ENCODE measurements at regions not wholly inside any gene's neighbourhood (a gene's known extent, or its start where the extent isn't known, plus 50 kb on each side); places are given as distances from the start of the nearest gene placed in this dataset.
"Not testable (repeated sequence)": the region's sequence is repeated elsewhere in the genome, so short reads cannot be mapped to it uniquely, and the experiment has no call there.

DNA sequence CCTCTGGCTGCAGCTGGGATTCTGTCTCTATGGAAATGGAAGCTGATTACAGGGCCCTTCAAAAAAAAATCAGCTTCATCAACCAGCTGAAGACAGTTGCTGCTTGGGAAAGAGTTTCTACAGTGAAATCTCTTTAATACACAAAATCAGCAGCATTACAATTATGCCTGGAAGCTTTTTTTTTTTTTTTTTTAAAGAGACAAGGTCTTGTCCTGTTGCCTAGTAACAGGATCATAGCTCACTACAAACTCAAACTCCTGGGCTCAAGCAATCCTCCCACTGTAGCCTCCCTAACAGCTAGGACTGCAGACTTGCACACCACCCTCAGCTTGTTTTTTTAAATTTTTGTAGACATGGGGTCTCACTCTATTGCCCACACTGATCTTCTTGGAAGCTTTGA, 94.5 kb downstream of the OR13A1 start:
- Histone ChIP-seq H3K27me3 (ENCODE audit: insufficient read depth, low read length) (peaks cover 19% of the 10 kb centered on the region), H3K4me3 (ENCODE audit: low read depth, low read length) (no peak overlapping the region), H3K27ac (ENCODE audit: low read depth, low read length) (no peak overlapping the region), H2AFZ (ENCODE audit: low read length, unreplicated experiment) (no peak overlapping the region), H3K4me1 (ENCODE audit: control insufficient read depth, insufficient read depth, low read length, unreplicated experiment) (no peaks in the 10 kb centered on the region), H3K36me3 (ENCODE audit: insufficient read depth, low read length) (no peaks in the 10 kb centered on the region), H3K79me2 (ENCODE audit: control insufficient read depth, insufficient read depth, low read length, unreplicated experiment) (peaks cover 5% of the 10 kb centered on the region)

GRCh38 chr10:45224219-45224841, 91.1 kb downstream of the OR13A1 start:
- Histone ChIP-seq H3K4me3 (ENCODE audit: low read depth, low read length) (peak overlapping the region; percentile 75), H3K27ac (ENCODE audit: low read depth, low read length) (no peak overlapping the region), H3K4me1 (ENCODE audit: control insufficient read depth, insufficient read depth, low read length, unreplicated experiment) (no peaks in the 10 kb centered on the region), H3K79me2 (ENCODE audit: control insufficient read depth, insufficient read depth, low read length, unreplicated experiment) (peaks cover 5% of the 10 kb centered on the region), H3K36me3 (ENCODE audit: insufficient read depth, low read length) (no peaks in the 10 kb centered on the region), H2AFZ (ENCODE audit: low read length, unreplicated experiment) (peak overlapping the region; percentile 60), H3K27me3 (ENCODE audit: insufficient read depth, low read length) (peaks cover 42% of the 10 kb centered on the region)

DNA sequence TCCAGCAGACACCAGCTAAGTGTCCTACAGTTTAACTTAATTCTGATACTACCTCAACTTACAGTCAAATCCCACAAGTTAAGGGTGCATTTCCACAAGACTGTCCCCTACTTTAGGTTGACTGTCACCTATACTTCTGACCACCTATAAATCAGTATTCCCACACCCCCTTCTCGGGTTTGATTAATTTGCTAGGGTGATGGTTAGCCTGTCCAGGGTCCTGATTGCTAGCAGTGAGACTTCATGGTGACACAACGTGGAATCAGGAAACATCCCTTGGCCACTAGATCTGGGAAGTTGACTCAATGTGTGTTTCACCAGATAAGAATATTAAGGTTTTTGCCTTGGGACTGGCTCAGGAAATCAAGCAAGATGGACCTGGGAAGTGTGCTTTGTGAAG, 88.4 kb downstream of the OR13A1 start:
- Histone ChIP-seq H3K4me3 (ENCODE audit: low read depth, low read length) (no peak overlapping the region), H3K27me3 (ENCODE audit: insufficient read depth, low read length) (peaks cover 42% of the 10 kb centered on the region), H2AFZ (ENCODE audit: low read length, unreplicated experiment) (no peak overlapping the region), H3K27ac (ENCODE audit: low read depth, low read length) (no peak overlapping the region), H3K4me1 (ENCODE audit: control insufficient read depth, insufficient read depth, low read length, unreplicated experiment) (no peaks in the 10 kb centered on the region), H3K79me2 (ENCODE audit: control insufficient read depth, insufficient read depth, low read length, unreplicated experiment) (peaks cover 5% of the 10 kb centered on the region), H3K36me3 (ENCODE audit: insufficient read depth, low read length) (no peaks in the 10 kb centered on the region)

DNA sequence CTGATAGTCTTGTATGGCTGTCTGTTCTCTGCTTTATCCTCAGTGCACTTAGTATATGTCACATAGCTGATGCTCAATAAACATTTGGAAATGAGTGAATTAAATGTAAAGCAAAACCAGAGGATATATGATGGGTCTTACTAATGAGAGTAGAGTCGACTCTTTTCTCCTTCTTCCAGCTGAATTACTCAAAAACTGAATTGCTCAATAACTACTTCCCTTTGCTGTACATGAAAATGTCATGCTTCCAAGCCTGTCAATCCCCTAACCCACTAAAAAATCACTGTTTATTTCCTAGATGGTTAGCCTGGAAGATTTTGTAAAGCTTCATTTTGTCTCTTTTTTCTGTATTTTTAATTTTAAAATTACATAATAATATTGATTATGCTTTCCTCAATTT, 88.0 kb downstream of the OR13A1 start:
- Histone ChIP-seq H3K27ac (ENCODE audit: low read depth, low read length) (no peak overlapping the region), H3K79me2 (ENCODE audit: control insufficient read depth, insufficient read depth, low read length, unreplicated experiment) (peaks cover 5% of the 10 kb centered on the region), H3K4me1 (ENCODE audit: control insufficient read depth, insufficient read depth, low read length, unreplicated experiment) (no peaks in the 10 kb centered on the region), H3K4me3 (ENCODE audit: low read depth, low read length) (no peak overlapping the region), H3K36me3 (ENCODE audit: insufficient read depth, low read length) (no peaks in the 10 kb centered on the region), H3K27me3 (ENCODE audit: insufficient read depth, low read length) (peaks cover 42% of the 10 kb centered on the region), H2AFZ (ENCODE audit: low read length, unreplicated experiment) (no peak overlapping the region)

DNA sequence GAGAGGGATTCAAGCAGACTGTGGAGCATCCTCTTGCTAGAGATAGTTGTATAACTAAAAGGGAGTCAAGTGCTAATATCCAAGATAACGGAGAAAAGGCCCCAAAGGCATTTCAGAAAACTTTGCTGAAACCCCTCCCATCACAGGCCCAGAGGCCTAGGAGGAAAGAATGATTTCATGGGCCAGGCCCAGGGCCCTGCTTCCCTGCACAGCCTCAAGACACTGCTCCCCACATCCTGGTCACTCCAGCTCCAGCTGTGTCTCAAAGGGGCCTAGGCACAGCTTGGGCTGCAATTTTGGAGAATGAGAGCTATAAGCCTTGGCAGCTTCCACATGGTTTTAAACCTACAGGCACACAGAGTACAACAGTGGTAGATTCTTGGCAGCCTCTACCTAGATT, 85.6 kb downstream of the OR13A1 start:
- Histone ChIP-seq H3K27me3 (ENCODE audit: insufficient read depth, low read length) (peaks cover 33% of the 10 kb centered on the region), H3K27ac (ENCODE audit: low read depth, low read length) (no peak overlapping the region), H3K4me3 (ENCODE audit: low read depth, low read length) (no peak overlapping the region)

DNA sequence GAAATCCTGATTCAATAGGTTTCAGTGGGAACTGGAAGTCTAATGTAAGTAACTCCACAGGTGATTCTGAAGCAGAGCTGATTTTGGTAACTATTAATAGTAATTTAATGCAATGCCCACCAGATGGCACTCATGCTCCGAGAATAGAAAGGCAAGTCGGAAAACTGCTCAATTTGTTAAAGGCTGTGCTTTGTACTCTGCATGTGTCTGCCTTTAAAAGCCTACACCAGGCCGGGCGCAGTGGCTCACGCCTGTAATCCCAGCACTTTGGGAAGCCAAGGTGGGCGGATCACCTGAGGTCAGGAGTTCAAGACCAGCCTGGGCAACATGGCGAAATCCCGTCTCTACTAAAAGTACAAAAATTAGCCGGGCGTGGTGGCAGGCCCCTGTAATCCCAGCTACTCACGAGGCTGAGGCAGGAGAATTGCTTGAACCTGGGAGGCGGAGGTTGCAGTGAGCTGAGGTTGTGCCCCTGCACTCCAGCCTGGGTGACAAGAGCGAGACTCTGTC, 80.1 kb downstream of the OR13A1 start:
- H3K27ac ChIP-seq (ENCODE audit: low read depth, low read length); H3K36me3 ChIP-seq (ENCODE audit: insufficient read depth, low read length); H3K27me3 ChIP-seq (ENCODE audit: insufficient read depth, low read length); H2AFZ ChIP-seq (ENCODE audit: low read length, unreplicated experiment); H3K79me2 ChIP-seq (ENCODE audit: control insufficient read depth, insufficient read depth, low read length, unreplicated experiment); H3K4me3 ChIP-seq (ENCODE audit: low read depth, low read length); H3K4me1 ChIP-seq (ENCODE audit: control insufficient read depth, insufficient read depth, low read length, unreplicated experiment): not testable (repeated sequence)

More for the DNA sequence above, 85.6 kb downstream of the OR13A1 start:
- no peak overlapping the region for H2AFZ ChIP-seq (ENCODE audit: low read length, unreplicated experiment)
- H3K4me1 ChIP-seq (ENCODE audit: control insufficient read depth, insufficient read depth, low read length, unreplicated experiment): no peaks in the 10 kb centered on the region
- H3K79me2 ChIP-seq (ENCODE audit: control insufficient read depth, insufficient read depth, low read length, unreplicated experiment): no peaks in the 10 kb centered on the region
- no peaks in the 10 kb centered on the region for H3K36me3 ChIP-seq (ENCODE audit: insufficient read depth, low read length)

- Histone ChIP-seq H3K4me1 (ENCODE audit: control insufficient read depth, insufficient read depth, low read length, unreplicated experiment) (peaks cover 7% of the 10 kb centered on the region), H2AFZ (ENCODE audit: low read length, unreplicated experiment) (peak overlapping the region; percentile 26), H3K79me2 (ENCODE audit: control insufficient read depth, insufficient read depth, low read length, unreplicated experiment) (no peaks in the 10 kb centered on the region), H3K27me3 (ENCODE audit: insufficient read depth, low read length) (no peaks in the 10 kb centered on the region), H3K27ac (ENCODE audit: low read depth, low read length) (no peak overlapping the region), H3K36me3 (ENCODE audit: insufficient read depth, low read length) (no peaks in the 10 kb centered on the region), H3K4me3 (ENCODE audit: low read depth, low read length) (no peak overlapping the region)
Observed at GRCh38 chr10:45235798-45236220, 79.6 kb downstream of the OR13A1 start.

- no peaks in the 10 kb centered on the region for H3K79me2 ChIP-seq (ENCODE audit: control insufficient read depth, insufficient read depth, low read length, unreplicated experiment)
- no peaks in the 10 kb centered on the region for H3K36me3 ChIP-seq (ENCODE audit: insufficient read depth, low read length)
- H3K27ac ChIP-seq (ENCODE audit: low read depth, low read length): no peak overlapping the region
- peaks cover 3% of the 10 kb centered on the region; the same call in 1 of the 2 replicates for H3K27me3 ChIP-seq (ENCODE audit: insufficient read depth, low read length)
- H3K4me3 ChIP-seq (ENCODE audit: low read depth, low read length): no peak overlapping the region
- no peak overlapping the region for H2AFZ ChIP-seq (ENCODE audit: low read length, unreplicated experiment)
- peaks cover 7% of the 10 kb centered on the region for H3K4me1 ChIP-seq (ENCODE audit: control insufficient read depth, insufficient read depth, low read length, unreplicated experiment)
Observed at GRCh38 chr10:45238896-45239295, 76.5 kb downstream of the OR13A1 start.

DNA sequence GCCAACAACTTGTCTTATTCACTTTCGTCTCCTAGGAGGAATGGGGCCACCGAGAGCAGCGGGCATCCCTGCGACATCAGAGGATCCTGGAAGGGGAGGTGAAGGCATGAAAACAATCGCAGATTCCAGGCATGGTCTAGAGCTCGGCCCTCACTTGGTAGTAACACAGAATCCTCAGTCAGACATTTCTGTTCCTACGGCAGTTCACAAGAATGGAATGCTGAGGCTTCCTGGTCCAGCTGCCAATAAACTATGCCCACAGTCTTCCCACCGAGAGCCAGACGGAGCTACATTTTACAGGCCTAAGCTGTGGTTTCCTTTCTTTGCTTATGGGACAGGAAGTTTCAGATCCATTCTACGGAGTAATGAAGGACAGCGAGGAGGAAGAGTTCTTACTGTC, 75.8 kb downstream of the OR13A1 start:
- Histone ChIP-seq H3K36me3 (ENCODE audit: insufficient read depth, low read length) (no peaks in the 10 kb centered on the region), H3K79me2 (ENCODE audit: control insufficient read depth, insufficient read depth, low read length, unreplicated experiment) (no peaks in the 10 kb centered on the region), H3K27me3 (ENCODE audit: insufficient read depth, low read length) (peaks cover 8% of the 10 kb centered on the region; the same call in 1 of the 2 replicates), H3K4me1 (ENCODE audit: control insufficient read depth, insufficient read depth, low read length, unreplicated experiment) (peaks cover 7% of the 10 kb centered on the region), H3K27ac (ENCODE audit: low read depth, low read length) (no peak overlapping the region), H3K4me3 (ENCODE audit: low read depth, low read length) (no peak overlapping the region), H2AFZ (ENCODE audit: low read length, unreplicated experiment) (peak overlapping the region; percentile 4)

- H3K27ac ChIP-seq (ENCODE audit: low read depth, low read length): no peak overlapping the region
- no peaks in the 10 kb centered on the region for H3K79me2 ChIP-seq (ENCODE audit: control insufficient read depth, insufficient read depth, low read length, unreplicated experiment)
- H3K27me3 ChIP-seq (ENCODE audit: insufficient read depth, low read length): peaks cover 17% of the 10 kb centered on the region
- H2AFZ ChIP-seq (ENCODE audit: low read length, unreplicated experiment): no peak overlapping the region
- no peaks in the 10 kb centered on the region for H3K36me3 ChIP-seq (ENCODE audit: insufficient read depth, low read length)
- no peak overlapping the region for H3K4me3 ChIP-seq (ENCODE audit: low read depth, low read length)
- H3K4me1 ChIP-seq (ENCODE audit: control insufficient read depth, insufficient read depth, low read length, unreplicated experiment): no peaks in the 10 kb centered on the region
Observed at GRCh38 chr10:45241865-45242520, 73.4 kb downstream of the OR13A1 start.

GRCh38 chr10:45243261-45243660, 72.1 kb downstream of the OR13A1 start:
- Histone ChIP-seq H3K79me2 (ENCODE audit: control insufficient read depth, insufficient read depth, low read length, unreplicated experiment) (no peaks in the 10 kb centered on the region), H3K4me1 (ENCODE audit: control insufficient read depth, insufficient read depth, low read length, unreplicated experiment) (no peaks in the 10 kb centered on the region), H2AFZ (ENCODE audit: low read length, unreplicated experiment) (no peak overlapping the region)

More at GRCh38 chr10:45243261-45243660, 72.1 kb downstream of the OR13A1 start:
- no peaks in the 10 kb centered on the region for H3K36me3 ChIP-seq (ENCODE audit: insufficient read depth, low read length)
- H3K27me3 ChIP-seq (ENCODE audit: insufficient read depth, low read length): peaks cover 26% of the 10 kb centered on the region
- H3K27ac ChIP-seq (ENCODE audit: low read depth, low read length): no peak overlapping the region
- H3K4me3 ChIP-seq (ENCODE audit: low read depth, low read length): no peak overlapping the region
